GM12878 (cell line): ENCODE measurements at regions not wholly inside any gene's neighbourhood (a gene's known extent, or its start where the extent isn't known, plus 50 kb on each side); places are given as distances from the start of the nearest gene placed in this dataset.

Experiments
- ASH2L ChIP-seq: fragments of 300-600, 200-600 bp; sonication (generic); IDR thresholded peaks from 2 replicates; pipeline ENCODE4 v1.6.1; 2017; ENCODE audit warnings: low read depth, mild to moderate bottlenecking, borderline replicate concordance
- BCL11A ChIP-seq: IDR thresholded peaks from 2 replicates; pipeline ENCODE4 v1.6.1; 2011; ENCODE audit warnings: low read depth, low read length
- CTCF ChIP-seq, 3 experiments: IDR thresholded peaks in 2 of 3; conservative IDR thresholded peaks in 1 of 3; 2 replicates each; pipeline ENCODE4 v1.5.1; 2011; ENCODE audit warnings: low read depth in 3 of 3, low read length in 3 of 3, mild to moderate bottlenecking in 3 of 3, control low read depth in 2 of 3, moderate library complexity in 2 of 3, inconsistent platforms in 1 of 3, mixed read lengths in 1 of 3; ENCODE audit not compliant: control insufficient read depth in 2 of 3, insufficient read depth in 1 of 3; ENCODE audit errors: extremely low read depth in 1 of 3
- HCFC1 ChIP-seq: fragments of 150-350 bp; IDR thresholded peaks from 2 replicates; pipeline ENCODE4 v1.6.1; 2014; ENCODE audit warnings: low read length
- MYC ChIP-seq: IDR thresholded peaks from 2 replicates; pipeline ENCODE4 v1.6.1; 2011; ENCODE audit warnings: mild to moderate bottlenecking, low read length, moderate library complexity, inconsistent platforms; ENCODE audit not compliant: insufficient read depth, insufficient replicate concordance, insufficient read length, severe bottlenecking
- NR2C1 ChIP-seq: fragments of 450-650 bp; IDR thresholded peaks from 2 replicates; pipeline ENCODE4 v1.6.1; 2017; ENCODE audit warnings: antibody characterized with exemption, mild to moderate bottlenecking, moderate library complexity
- PBX3 ChIP-seq: IDR thresholded peaks from 2 replicates; pipeline ENCODE4 v1.6.1; 2011; ENCODE audit warnings: mild to moderate bottlenecking, low read depth, low read length, moderate library complexity; ENCODE audit not compliant: insufficient replicate concordance
- POLR2A ChIP-seq: IDR thresholded peaks from 2 replicates; pipeline ENCODE4 v1.6.1; 2011; ENCODE audit warnings: low read depth, mild to moderate bottlenecking, low read length
- RAD21 ChIP-seq: IDR thresholded peaks from 2 replicates; pipeline ENCODE4 v1.6.1; 2011; ENCODE audit warnings: mild to moderate bottlenecking, low read depth, low read length, moderate library complexity; ENCODE audit not compliant: insufficient read depth
- SIN3A ChIP-seq: IDR thresholded peaks from 2 replicates; pipeline ENCODE4 v1.6.1; 2012; ENCODE audit warnings: low read depth, low read length, improper control_type of control experiment
- SP1 ChIP-seq: IDR thresholded peaks from one replicate; pipeline ENCODE4 v1.6.1; 2011; ENCODE audit warnings: low read depth, low read length
- USF2 ChIP-seq: IDR thresholded peaks from 2 replicates; pipeline ENCODE4 v1.6.1; 2011; ENCODE audit warnings: low read depth, low read length, improper control_type of control experiment, borderline replicate concordance

- TF ChIP-seq CTCF (IDR thresholded peaks at IDR 0.05 in 2 of 3, conservative IDR thresholded peaks at IDR 0.05 in 1 of 3; ENCODE audit: control insufficient read depth in 2 of 3, extremely low read depth in 1 of 3, insufficient read depth in 1 of 3, low read depth in 3 of 3, low read length in 3 of 3) (no peak), PBX3 (no peak), NR2C1 (no peak), ASH2L (no peak), MYC (no peak), RAD21 (no peak), BCL11A (no peak), HCFC1 (no peak), SP1 (no peak), SIN3A (no peak), POLR2A (no peak), USF2 (no peak)
These were observed 513.7 kb upstream of the PLXNA2 start for GRCh38 chr1:208757846-208758245.
